Lower lobe of right lung (tissue), 2 donors: ENCODE measurements at regions not wholly inside any gene's neighbourhood (a gene's known extent, or its start where the extent isn't known, plus 50 kb on each side); places are given as distances from the start of the nearest gene placed in this dataset.

ENCODE experiments used
- ATAC-seq, 2 donors: fragments of 200-7000 bp; cut with Tn5 transposase; one replicate each; pipeline ENCODE4 v1.9.1; 2020 to 2022; ENCODE audit warnings: mild to moderate bottlenecking in 2 of 2, moderate library complexity in 2 of 2
- DNase-seq: peaks from one replicate; pipeline ENCODE4 v3.0.0-alpha.2; 2020
- H3K27ac ChIP-seq: fragments of 200-600 bp; one replicate; pipeline ENCODE4 v1.8.0; 2022
- H3K27me3 ChIP-seq: fragments of 200-600 bp; one replicate; pipeline ENCODE4 v1.8.0; 2022; ENCODE audit warnings: low read depth
- H3K36me3 ChIP-seq: fragments of 200-600 bp; one replicate; pipeline ENCODE4 v1.8.0; 2022; ENCODE audit warnings: mild to moderate bottlenecking
- H3K4me1 ChIP-seq: fragments of 200-600 bp; one replicate; pipeline ENCODE4 v1.8.0; 2022
- H3K4me3 ChIP-seq: fragments of 200-600 bp; one replicate; pipeline ENCODE4 v1.8.0; 2022; ENCODE audit warnings: mild to moderate bottlenecking
- H3K9me3 ChIP-seq: fragments of 200-600 bp; one replicate; pipeline ENCODE4 v1.8.0; 2022
- intact Hi-C: fragments of 100-400 bp; cut with DNase I; formaldehyde crosslinking; loops from one replicate; pipeline ENCODE4 v1.11.0; 2022
- TF ChIP-seq, protein P1 (sequence below): fragments of 200-600 bp; IDR thresholded peaks from one replicate; pipeline ENCODE4 v1.8.0; 2022; ENCODE audit warnings: antibody characterized with exemption, mild to moderate bottlenecking
- donor health status: DM: no; HTN: yes; CAD: no; lungs with severe emphysema.

DNA sequence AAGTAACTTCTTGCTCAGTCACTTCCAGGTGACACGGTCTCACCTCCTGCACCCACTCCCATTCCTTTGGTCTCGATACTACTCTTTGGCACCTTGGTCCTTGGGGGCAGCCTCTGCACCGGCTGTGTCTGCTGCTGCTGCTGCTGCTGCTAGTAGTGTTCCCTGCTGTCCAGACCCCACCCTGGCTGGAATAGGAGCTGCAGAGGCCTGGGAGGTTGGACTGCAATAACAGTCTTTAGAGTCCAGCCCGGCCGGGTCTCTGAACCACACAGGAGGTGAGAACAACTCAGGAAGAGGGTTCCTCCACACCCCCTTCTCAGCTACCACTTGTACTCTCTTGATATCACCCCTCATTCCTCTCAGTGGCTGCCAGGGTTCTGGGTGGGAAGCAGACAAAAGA lies 231.1 kb upstream of the NLRP1 start:
- Histone ChIP-seq H3K9me3 (peaks cover 8% of the 10 kb centered on the region), H3K36me3 (no peaks in the 10 kb centered on the region), H3K27me3 (peaks cover 7% of the 10 kb centered on the region), H3K27ac (no peak overlapping the region), H3K4me1 (no peaks in the 10 kb centered on the region), H3K4me3 (no peak overlapping the region)
- intact Hi-C loops = no loop called here
- DNase-seq (no peak), ATAC-seq (no peak)
- TF ChIP-seq, protein P1, sequence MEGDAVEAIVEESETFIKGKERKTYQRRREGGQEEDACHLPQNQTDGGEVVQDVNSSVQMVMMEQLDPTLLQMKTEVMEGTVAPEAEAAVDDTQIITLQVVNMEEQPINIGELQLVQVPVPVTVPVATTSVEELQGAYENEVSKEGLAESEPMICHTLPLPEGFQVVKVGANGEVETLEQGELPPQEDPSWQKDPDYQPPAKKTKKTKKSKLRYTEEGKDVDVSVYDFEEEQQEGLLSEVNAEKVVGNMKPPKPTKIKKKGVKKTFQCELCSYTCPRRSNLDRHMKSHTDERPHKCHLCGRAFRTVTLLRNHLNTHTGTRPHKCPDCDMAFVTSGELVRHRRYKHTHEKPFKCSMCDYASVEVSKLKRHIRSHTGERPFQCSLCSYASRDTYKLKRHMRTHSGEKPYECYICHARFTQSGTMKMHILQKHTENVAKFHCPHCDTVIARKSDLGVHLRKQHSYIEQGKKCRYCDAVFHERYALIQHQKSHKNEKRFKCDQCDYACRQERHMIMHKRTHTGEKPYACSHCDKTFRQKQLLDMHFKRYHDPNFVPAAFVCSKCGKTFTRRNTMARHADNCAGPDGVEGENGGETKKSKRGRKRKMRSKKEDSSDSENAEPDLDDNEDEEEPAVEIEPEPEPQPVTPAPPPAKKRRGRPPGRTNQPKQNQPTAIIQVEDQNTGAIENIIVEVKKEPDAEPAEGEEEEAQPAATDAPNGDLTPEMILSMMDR = no peak

DNA sequence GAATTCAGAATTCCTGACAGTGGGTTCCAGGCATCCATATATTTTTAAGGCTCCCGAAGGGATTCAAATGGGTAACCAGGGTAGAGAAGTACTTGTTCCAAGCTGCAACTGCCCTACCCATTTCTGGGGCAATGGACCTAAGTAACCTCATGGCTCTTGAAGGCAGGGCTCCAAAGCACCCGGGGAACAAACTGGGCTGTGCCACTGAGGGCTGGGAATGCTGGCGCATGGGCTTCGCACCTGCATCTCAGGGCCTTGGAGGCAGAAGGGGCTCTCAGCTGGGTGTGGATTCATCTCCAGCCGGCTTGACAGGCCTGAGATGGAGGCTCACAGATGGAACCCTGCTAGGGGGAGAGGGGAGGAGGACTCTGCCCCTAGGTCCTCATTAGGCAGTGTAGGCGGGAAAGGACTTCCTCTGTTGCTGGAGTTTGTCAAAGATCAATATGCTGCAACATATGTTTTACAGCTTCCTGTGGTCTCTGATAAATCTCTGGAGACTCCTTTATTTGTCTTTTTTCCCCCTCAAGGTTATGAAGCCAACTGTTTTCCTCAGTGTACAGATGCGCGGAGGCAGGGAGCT lies 232.3 kb upstream of the NLRP1 start:
- H3K4me1 ChIP-seq = no peaks in the 10 kb centered on the region
- no peaks in the 10 kb centered on the region for H3K9me3 ChIP-seq
- H3K4me3 ChIP-seq = no peak overlapping the region
- DNase-seq = no peak
- H3K36me3 ChIP-seq = no peaks in the 10 kb centered on the region
- H3K27me3 ChIP-seq = peaks cover 7% of the 10 kb centered on the region
- intact Hi-C loops = no loop called here
- TF ChIP-seq, protein P1 = no peak
- H3K27ac ChIP-seq = no peak overlapping the region
- no peak for ATAC-seq

DNA sequence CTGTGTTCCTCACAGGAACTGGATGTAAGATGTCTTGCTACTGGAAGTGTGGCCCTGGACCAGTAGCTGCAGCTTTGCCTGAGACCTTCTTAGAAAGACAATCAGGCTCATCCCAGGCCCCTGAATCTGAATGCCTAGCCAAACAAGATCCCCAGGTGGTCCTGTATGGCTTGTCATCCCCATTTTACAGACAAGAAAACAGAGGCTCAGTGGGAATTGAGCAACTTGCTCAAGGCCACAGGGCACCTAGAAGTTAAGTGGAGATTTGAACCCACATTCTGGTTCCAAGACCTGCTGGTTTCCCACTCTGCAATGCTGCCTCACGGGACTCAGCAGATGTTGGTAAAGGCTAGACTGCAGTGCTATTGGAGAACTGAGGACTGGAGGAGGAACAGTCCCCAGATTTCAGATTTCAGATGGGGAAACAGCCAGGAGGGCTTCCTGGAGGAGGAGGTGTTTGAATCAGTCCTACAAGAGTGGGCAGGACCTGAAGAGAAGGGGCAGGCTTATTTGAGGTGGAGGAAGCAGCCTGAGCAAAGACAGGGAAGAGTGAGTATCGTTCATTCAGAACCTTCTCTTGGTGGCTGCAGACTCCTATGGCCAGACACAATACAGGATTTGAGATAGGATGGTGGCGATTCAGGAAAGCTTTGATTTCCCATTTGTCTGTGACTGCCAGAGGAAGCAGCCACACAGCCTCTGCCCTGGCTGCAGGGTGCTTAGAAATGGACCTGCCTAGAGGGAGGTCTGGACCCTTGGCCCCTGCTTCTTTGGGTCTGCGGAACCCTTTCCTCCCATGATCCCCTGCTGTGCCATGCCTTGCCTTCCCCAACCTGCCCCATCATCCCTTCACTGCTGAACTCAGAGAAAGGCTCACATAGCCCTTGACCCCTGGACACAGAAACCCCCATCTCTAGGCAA lies 233.4 kb upstream of the NLRP1 start:
- TF ChIP-seq, protein P1 = no peak
- H3K4me3 ChIP-seq = no peak overlapping the region
- H3K27ac ChIP-seq = no peak overlapping the region
- intact Hi-C loops = no loop called here
- peaks cover 7% of the 10 kb centered on the region for H3K27me3 ChIP-seq
- H3K9me3 ChIP-seq = no peaks in the 10 kb centered on the region
- no peak for ATAC-seq
- H3K36me3 ChIP-seq = no peaks in the 10 kb centered on the region
- DNase-seq = no peak
- no peaks in the 10 kb centered on the region for H3K4me1 ChIP-seq

DNA sequence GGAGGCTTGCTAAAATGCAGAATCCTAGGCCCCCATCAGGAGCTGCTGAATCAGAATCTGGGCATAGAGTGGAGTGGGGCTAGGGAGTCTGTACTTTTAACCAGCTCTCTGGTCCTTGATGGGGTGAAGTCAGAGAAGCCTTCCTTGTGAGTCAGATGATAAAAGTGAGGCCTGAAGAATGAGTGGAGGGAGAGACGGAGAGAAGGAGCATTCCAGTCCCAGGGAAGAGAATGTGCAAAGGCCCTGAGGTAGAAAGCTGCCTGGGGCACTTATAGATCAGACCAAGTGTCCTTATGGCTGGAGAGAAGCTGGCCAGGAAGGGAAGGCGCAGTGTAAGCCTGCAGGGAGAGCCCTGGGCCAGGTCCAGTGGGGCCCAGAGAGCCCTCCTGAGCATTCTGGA lies 235.1 kb upstream of the NLRP1 start:
- TF ChIP-seq, protein P1 = no peak
- Histone ChIP-seq H3K27ac (no peak overlapping the region), H3K36me3 (no peaks in the 10 kb centered on the region), H3K27me3 (peaks cover 7% of the 10 kb centered on the region), H3K4me3 (no peak overlapping the region), H3K9me3 (no peaks in the 10 kb centered on the region), H3K4me1 (no peaks in the 10 kb centered on the region)
- intact Hi-C loops = no loop called here
- no peak for DNase-seq
- ATAC-seq = no peak

DNA sequence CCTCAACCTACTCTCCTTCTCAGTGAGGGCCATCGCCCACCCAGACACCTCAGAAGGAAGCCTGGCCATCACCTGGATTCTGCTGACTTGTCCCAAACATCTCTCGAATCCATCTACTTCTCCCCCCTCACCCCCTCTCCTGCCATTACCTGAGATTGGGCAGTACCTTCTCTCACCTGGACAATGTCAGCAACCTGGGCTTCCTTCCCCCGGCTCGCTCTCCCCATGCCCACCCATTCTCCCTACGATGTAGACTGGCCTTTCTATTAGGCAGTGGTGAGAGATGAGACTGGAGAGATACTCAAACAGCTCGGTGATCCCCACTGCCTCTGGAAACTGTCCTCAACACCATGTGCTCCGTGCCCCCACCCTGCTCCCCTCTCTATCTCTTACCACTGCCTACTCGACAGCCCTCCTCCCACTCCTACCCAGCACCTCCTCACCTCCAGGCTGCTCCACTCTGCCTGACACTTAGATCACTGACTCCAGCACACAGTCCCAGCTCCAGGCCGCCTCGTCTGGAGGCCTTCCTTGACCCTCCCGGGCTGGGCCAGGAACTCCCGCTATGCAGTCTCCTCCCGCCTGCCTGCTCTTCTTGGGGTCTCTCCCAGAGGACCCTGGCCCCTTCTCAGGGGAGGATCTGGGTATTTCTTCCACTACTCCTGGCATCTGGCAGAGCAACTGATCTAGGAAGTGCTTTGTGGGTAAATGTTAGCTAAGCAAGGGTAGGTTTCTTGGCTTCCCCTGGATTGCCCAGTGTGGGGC lies 235.8 kb upstream of the NLRP1 start:
- Histone ChIP-seq H3K27ac (no peak overlapping the region), H3K9me3 (no peaks in the 10 kb centered on the region), H3K27me3 (peaks cover 13% of the 10 kb centered on the region), H3K4me3 (no peak overlapping the region), H3K36me3 (no peaks in the 10 kb centered on the region), H3K4me1 (no peaks in the 10 kb centered on the region)
- DNase-seq (no peak), ATAC-seq (no peak)
- intact Hi-C loops = no loop called here
- TF ChIP-seq, protein P1 = no peak
